Epithelial cell of esophagus (primary cell): ENCODE measurements at regions not wholly inside any gene's neighbourhood (a gene's known extent, or its start where the extent isn't known, plus 50 kb on each side); places are given as distances from the start of the nearest gene placed in this dataset.
A peak's percentile ranks its signal among the peaks of the same experiment; 100 is the strongest.

Experiments
- DNase-seq: peaks from one replicate; pipeline ENCODE4 v3.0.0; 2010; ENCODE audit warnings: low read depth
- H3K4me3 ChIP-seq: 2 replicates; pipeline ENCODE4 v1.5.1; 2011; ENCODE audit warnings: mild to moderate bottlenecking, low read length, control low read depth
- TF ChIP-seq, protein P1 (sequence below): IDR thresholded peaks from 2 replicates; pipeline ENCODE4 v1.5.1; 2011; ENCODE audit warnings: low read depth, mild to moderate bottlenecking, low read length, control low read depth, inconsistent platforms; ENCODE audit not compliant: insufficient read depth; ENCODE audit errors: missing control alignments

DNA sequence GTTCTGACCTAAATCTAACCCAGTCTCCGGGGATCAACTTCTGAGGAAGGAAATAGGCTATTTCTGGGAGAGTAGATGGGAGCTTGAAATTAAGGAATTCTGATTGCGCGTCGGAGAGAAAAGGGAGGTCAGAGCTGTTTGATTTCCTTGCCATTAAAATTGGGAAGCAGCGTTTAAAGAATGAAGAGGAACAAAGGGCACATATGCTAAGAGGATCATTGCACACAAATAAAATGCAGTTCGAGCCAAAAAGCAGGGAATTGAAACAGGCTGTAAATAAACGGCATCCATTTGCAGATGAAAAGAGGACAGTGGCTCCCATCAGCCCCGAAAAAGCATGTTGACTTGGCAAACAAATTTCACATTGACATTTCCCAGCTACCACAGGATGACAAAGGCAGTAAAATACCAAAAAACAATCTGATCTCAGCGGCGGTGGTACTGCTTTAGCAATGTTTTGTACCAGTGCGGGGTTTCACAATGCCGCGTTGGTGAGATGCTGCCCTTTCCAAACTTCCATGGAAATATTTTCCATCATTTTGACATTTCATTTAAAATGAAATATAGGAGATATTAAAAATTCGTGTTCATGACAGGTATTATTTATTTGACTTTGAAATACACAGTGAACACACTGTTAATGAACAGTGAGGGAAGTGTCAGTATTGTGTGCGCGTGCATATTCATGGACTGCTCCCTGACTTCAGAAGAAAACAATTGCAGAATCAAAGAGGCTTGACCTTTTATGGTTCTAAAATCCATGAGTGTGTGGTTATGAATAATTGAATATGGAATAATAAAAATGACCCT, 108.8 kb downstream of the SQOR start:
- TF ChIP-seq, protein P1, sequence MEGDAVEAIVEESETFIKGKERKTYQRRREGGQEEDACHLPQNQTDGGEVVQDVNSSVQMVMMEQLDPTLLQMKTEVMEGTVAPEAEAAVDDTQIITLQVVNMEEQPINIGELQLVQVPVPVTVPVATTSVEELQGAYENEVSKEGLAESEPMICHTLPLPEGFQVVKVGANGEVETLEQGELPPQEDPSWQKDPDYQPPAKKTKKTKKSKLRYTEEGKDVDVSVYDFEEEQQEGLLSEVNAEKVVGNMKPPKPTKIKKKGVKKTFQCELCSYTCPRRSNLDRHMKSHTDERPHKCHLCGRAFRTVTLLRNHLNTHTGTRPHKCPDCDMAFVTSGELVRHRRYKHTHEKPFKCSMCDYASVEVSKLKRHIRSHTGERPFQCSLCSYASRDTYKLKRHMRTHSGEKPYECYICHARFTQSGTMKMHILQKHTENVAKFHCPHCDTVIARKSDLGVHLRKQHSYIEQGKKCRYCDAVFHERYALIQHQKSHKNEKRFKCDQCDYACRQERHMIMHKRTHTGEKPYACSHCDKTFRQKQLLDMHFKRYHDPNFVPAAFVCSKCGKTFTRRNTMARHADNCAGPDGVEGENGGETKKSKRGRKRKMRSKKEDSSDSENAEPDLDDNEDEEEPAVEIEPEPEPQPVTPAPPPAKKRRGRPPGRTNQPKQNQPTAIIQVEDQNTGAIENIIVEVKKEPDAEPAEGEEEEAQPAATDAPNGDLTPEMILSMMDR, result no peak
- H3K4me3 ChIP-seq, result no peak overlapping the region
- DNase-seq, result no peak

DNA sequence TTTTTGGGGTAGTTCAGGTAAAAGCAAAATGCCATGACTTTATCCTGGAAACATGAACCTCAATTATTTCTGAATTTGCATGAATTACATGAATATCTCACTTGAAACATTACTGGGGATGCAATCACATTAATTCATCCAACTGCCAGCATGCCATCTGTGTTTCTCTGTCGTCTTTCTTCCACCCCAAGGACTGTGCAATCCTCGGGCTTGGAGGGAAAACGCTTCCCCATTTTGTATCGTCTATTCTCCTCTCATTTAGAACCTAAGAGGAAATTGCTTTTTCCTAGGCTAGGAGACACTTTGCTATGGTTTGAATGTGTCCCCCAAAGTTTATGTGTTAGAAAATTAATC, 109.4 kb downstream of the SQOR start:
- DNase-seq, result no peak
- TF ChIP-seq, protein P1, result no peak
- no peak overlapping the region for H3K4me3 ChIP-seq

DNA sequence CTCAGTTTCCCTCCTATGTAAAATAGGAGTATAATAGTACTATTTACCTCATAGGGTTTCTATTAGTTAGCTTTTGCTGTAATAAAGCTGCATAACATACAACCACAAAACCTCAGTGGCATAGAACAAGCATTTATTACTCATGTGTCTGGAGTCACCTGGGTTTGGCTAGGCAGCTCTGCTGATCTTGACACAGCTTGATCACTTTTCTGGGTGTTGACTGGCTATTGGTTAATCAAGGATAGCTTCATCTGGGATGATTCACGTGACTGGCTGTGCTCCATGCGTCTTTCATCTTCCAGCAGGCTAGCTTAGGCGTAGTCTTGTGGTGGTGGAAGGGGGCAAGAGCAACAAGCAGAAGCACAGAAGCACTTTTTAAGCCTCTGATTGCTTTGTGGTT, 112.6 kb downstream of the SQOR start:
- H3K4me3 ChIP-seq, result no peak overlapping the region
- TF ChIP-seq, protein P1, result no peak
- DNase-seq, result peak; percentile 70

DNA sequence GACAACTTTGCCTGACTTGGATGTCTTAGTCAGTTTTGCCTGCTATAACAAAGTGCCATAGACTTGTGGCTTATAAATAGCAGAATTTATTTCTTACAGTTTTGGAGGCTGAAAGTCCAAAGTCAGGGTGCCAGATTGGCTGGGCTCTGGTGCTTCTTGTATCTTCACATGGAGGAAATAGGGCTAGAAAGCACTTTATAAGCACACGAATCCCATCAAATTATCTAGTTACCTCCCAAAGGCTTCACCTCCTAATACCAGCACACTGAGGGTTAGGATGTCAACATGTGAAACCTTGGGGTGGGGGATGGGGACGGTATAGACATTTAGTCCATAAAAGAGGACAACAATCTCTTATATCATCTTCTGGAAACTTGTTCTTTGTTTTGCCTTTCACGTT, 116.8 kb downstream of the SQOR start:
- TF ChIP-seq, protein P1, result no peak
- H3K4me3 ChIP-seq, result no peak overlapping the region
- DNase-seq, result no peak

DNA sequence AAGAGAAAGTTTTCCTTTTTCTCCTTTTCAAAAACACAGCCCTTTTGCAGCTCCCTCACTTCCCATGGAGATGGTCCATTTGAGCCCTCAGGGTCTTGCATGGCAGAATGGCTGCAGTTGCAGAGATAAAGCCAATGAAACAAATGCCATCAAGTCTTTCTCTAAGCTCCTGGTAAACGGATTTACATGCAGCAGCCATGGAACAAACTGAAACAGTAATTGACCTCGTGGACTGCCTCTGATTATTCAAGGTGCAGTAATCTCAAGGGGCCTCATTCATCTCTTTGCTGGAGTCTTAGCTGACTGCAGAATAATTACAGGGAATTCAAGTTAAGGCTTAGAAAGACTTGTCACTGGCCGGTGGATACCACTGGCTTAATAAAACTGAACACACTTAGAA, 125.1 kb downstream of the SQOR start:
- no peak overlapping the region for H3K4me3 ChIP-seq
- TF ChIP-seq, protein P1, result no peak
- no peak for DNase-seq

DNA sequence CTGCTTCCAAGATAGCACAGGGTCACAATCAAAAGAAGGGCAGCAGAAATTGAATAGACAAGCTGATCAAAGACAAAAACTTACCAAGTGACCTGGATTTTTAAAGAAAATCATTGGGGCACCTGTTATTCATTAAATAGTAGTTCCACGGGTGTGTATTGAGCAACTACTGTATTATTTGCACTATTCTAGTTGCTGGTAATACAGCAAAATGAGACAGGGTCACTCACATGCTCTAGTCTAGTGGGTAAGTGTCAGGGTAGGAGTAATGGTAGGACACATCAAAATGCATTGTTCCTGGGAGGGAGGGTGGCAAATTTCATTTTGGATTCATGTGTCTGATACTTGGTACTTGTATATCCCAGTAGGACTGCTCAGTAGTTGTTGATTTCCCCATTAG, 127.9 kb downstream of the SQOR start:
- H3K4me3 ChIP-seq, result no peak overlapping the region
- DNase-seq, result no peak
- TF ChIP-seq, protein P1, result no peak
